ENCODE measurements at regions not wholly inside any gene's neighbourhood (a gene's known extent, or its start where the extent isn't known, plus 50 kb on each side); places are given as distances from the start of the nearest gene placed in this dataset.

DNA sequence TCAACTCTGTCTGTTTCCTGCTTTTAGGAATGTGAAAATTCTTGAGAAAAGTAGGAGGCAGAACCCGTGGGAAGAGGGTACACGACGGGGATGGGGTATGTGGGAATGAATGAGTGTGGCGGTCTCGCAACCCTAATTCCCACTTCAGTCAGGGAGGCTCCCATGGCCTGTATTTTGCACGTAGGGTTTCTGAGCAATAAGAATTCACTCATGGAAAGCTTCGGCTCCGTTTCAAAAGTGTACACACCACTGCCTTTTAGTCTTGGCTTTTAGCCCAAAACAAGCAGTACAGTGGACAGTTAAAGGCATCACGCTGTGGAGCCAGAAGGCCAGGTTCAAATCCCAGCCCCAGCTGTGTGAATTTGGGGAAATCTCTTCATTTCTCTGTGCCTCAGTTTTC is 116.7 kb downstream of the MN1 start:
- no peak for DNase-seq

DNA sequence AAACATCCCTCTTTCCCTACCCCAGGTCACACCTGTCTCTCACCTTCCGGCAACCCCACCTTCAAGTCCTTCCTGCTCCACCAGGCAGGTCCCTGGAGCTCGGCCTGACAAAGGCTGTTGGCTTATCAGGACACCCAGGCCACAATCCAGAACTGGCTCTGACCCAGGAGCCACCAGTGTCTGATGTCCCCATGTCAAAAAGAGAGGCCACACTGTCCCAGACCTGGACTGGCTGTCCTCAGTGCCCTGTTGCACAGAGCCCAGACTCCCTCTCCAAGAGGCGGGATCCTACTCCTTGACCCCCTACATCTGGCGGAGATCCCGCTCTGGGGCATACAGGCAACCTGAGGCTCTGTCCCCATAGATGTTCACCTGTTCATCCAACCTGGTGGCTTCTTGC is 116.0 kb downstream of the MN1 start:
- DNase-seq: no peak

DNA sequence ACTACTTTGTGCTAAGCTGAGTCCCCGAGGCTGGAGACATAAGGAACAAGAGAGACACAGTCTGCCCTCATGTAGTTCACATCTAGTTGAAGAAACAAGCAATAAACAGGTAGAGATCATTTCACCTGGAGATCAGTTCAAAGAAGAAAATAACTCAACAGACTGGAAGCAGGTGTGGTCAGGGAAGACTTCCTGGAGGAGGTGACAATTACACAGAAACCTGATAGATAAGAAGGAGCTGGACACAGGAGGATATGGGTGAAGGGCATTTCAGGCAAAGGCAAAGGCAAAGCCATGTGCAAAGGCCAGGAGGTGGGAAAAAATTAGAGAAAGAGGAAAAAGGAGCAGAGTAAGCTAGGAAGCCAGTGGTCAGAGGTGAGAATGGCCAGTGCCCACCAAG is 115.6 kb downstream of the MN1 start:
- no peak for DNase-seq

DNA sequence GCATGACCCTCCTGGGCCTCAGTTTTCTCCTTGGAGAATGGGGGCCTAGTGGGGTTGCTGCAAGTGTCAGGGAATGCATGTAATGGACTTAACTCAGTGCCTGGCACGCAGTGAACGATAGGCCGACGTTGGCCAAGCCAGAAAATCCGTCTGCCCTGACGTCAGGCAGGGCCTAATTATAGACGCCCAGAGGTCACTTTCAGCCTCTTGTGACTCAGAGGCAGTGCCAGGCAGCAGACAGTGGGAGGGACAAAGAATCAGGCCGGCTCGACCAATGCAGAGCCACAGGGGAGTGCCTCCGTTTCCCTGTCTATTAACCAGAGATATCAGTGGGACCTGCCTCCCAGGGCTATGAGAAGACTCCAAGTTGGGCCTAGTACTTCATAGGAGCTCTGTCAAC is 115.0 kb downstream of the MN1 start:
- DNase-seq: no peak

DNA sequence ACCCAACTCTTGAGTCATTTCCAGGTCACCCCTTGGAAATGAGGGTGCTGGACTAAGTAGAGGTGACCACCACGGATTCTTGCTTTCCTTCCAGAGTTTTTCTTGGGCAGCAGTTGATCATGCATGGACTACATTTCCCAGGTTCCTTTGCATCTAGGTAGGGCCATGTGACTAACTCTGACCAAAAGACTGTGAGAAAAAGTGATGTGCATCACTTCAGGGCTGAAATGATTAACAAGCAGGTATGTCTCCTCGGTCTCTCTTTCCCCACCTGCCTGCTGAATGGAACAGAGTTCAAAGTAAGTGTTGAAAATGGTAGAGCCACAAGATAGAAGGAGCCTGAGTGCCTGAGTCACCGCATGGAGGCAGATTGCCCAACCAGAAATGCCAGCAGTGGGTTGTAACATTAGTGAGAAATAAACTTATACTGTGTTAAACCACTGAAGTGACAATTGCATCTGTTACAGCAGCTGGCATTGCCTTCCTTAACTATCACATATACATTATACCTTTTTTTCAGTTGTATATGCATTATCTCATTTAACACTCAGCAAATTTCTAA is 113.5 kb downstream of the MN1 start:
- DNase-seq: no peak

DNA sequence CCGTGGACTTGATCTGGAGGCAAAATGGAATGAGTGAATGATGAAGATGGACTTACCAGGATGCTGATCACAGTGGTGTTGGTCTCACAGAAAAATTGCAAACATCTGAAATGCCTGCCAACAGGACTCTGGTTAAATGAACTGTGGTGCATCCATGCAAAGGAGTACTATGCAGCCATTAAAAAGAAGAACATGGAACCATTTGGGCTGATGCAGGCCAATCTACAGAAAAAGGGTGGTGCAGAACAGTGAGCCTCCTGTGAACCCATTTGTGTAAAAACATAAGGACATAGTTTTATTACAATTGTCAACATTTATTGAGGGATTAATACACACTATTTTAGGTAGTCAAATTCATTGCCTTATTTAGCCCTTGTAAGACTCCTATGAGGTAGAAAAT is 111.9 kb downstream of the MN1 start:
- no peak for DNase-seq

DNA sequence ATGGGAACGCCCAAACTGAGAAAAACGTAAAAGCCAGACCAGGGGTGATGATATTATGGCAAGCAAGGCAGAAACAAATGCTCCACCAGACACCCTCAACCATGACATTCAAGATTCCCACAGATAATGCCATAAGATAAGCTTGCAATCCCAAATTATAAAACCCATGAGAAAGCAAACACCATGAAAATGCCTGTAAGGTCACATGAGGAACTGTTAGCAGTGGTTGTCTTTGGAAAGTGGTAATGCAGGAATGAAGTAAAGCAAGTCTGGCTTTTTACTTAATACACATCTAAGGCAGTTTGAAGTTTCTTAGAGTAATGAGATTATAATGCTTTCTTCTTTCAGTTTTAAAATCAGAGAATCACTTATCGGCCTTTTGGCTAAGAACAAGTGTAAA is 111.0 kb downstream of the MN1 start:
- DNase-seq: no peak

DNA sequence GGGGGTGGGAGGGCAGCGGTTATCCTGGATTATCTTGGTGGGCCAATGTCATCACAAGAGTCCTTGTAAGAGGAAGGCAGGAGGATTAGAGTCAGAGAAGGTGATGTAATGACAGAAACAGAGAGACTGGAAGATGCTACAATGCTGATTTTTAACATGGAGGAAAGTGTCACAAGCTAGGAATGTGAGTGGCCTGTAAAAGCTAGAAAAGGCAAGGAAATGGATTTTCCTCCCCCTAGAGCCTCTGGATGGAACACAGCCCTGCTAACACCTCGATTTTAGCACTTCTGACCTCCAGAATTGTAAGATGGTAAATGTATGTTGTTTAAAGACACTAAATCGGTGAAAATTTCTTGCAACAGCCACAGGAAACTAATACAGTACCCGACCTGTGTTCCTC is 109.3 kb downstream of the MN1 start:
- no peak for DNase-seq

DNA sequence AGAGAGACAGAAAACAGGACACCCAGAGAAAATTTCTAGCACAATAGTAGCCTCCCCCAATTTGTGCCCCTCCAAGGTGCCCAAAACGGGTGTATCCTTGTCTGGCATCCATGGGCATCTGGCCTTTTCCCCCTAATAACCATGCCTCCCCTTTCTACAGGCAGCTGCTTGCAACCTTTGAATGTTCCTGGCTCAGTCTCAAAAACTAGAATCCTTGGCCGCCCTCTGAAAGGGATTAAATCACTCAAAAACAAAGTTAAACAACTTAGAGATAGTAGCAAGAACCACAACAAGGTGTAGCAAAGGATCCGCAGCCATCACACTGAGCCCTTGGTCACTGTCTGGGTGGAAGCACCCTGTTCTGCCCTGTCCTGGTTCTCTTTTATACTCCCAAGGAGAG is 105.6 kb downstream of the MN1 start:
- no peak for DNase-seq

DNA sequence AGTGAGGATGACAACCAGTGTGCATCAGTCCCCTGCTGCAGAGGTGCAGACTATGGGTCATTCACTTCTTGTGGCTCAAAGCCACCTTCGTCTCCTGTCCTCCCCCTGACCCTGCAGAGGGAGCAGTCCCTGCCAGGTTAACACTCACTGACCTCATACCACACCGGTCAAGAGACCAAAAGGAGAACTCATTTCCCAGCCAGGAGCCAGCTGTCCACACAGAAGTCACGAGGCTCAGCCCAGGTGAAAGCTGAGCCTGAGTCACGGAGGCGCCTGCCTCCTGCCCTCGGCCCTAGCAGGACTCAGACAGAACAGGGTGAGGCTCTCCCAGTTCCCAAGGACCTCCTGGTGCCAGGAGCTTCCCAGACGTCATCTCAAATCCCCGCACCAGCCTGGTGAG is 103.7 kb downstream of the MN1 start:
- no peak for DNase-seq
